GM23338 (cell line): ENCODE measurements at regions not wholly inside any gene's neighbourhood (a gene's known extent, or its start where the extent isn't known, plus 50 kb on each side); places are given as distances from the start of the nearest gene placed in this dataset.

ENCODE experiments used
- CREB1 ChIP-seq: fragments of 250-450 bp; sonication (Bioruptor Pico); IDR thresholded peaks from 2 replicates; pipeline ENCODE4 v1.5.0; 2020; ENCODE audit warnings: low read depth, mild to moderate bottlenecking, moderate library complexity
- EZH2 ChIP-seq: fragments of 200-600 bp; sonication (generic); IDR thresholded peaks from one replicate; pipeline ENCODE4 v1.8.0; 2017; ENCODE audit warnings: antibody characterized with exemption, mild to moderate bottlenecking, low read depth; ENCODE audit not compliant: unreplicated experiment
- EZH2phosphoT487 ChIP-seq: fragments of 200-600 bp; sonication (generic); IDR thresholded peaks from one replicate; pipeline ENCODE4 v1.8.1; 2018; ENCODE audit warnings: antibody characterized with exemption; ENCODE audit not compliant: unreplicated experiment
- JUNB ChIP-seq: IDR thresholded peaks from one replicate; pipeline ENCODE4 v1.6.1; 2016; ENCODE audit warnings: antibody characterized with exemption; ENCODE audit not compliant: unreplicated experiment
- NANOG ChIP-seq: IDR thresholded peaks from 2 replicates; pipeline ENCODE4 v1.6.1; 2016; ENCODE audit warnings: antibody characterized with exemption, borderline replicate concordance
- POLR2AphosphoS5 ChIP-seq: IDR thresholded peaks from 2 replicates; pipeline ENCODE4 v1.6.1; 2016; ENCODE audit warnings: antibody characterized with exemption, low read depth
- REST ChIP-seq: IDR thresholded peaks from one replicate; pipeline ENCODE4 v1.6.1; 2018; ENCODE audit warnings: antibody characterized with exemption; ENCODE audit not compliant: unreplicated experiment
- ZNF114 ChIP-seq: fragments of 250-450 bp; sonication (Bioruptor Pico); IDR thresholded peaks from 2 replicates; pipeline ENCODE4 v1.5.0; 2020; ENCODE audit warnings: mild to moderate bottlenecking, moderate library complexity
- ZNF462 ChIP-seq: fragments of 250-450 bp; sonication (Bioruptor Pico); IDR thresholded peaks from 2 replicates; pipeline ENCODE4 v1.5.0; 2020; ENCODE audit warnings: mild to moderate bottlenecking, moderate library complexity
- TF ChIP-seq, protein P1 (sequence below), 2 experiments: fragments of 200-600 bp in 1 of 2; sonication (generic) in 1 of 2; conservative IDR thresholded peaks; 2 replicates each; pipeline versions ENCODE4 v1.5.1 to v1.6.1; 2016 to 2017; ENCODE audit warnings: antibody characterized with exemption in 2 of 2, low read depth in 2 of 2, mild to moderate bottlenecking in 2 of 2, moderate library complexity in 1 of 2
- TF ChIP-seq, protein P2 (sequence below): IDR thresholded peaks from 2 replicates; pipeline ENCODE4 v1.6.1; 2016; ENCODE audit warnings: antibody characterized with exemption

- TF ChIP-seq, protein P1, sequence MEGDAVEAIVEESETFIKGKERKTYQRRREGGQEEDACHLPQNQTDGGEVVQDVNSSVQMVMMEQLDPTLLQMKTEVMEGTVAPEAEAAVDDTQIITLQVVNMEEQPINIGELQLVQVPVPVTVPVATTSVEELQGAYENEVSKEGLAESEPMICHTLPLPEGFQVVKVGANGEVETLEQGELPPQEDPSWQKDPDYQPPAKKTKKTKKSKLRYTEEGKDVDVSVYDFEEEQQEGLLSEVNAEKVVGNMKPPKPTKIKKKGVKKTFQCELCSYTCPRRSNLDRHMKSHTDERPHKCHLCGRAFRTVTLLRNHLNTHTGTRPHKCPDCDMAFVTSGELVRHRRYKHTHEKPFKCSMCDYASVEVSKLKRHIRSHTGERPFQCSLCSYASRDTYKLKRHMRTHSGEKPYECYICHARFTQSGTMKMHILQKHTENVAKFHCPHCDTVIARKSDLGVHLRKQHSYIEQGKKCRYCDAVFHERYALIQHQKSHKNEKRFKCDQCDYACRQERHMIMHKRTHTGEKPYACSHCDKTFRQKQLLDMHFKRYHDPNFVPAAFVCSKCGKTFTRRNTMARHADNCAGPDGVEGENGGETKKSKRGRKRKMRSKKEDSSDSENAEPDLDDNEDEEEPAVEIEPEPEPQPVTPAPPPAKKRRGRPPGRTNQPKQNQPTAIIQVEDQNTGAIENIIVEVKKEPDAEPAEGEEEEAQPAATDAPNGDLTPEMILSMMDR (conservative IDR thresholded peaks at IDR 0.05; ENCODE audit: low read depth in 2 of 2), result no peak
- TF ChIP-seq REST (no peak), POLR2AphosphoS5 (no peak), EZH2 (no peak), EZH2phosphoT487 (no peak), ZNF462 (no peak), ZNF114 (CRISPR knock-in tag) (no peak), CREB1 (CRISPR knock-in tag) (no peak), JUNB (no peak), NANOG (no peak)
- TF ChIP-seq, protein P2, sequence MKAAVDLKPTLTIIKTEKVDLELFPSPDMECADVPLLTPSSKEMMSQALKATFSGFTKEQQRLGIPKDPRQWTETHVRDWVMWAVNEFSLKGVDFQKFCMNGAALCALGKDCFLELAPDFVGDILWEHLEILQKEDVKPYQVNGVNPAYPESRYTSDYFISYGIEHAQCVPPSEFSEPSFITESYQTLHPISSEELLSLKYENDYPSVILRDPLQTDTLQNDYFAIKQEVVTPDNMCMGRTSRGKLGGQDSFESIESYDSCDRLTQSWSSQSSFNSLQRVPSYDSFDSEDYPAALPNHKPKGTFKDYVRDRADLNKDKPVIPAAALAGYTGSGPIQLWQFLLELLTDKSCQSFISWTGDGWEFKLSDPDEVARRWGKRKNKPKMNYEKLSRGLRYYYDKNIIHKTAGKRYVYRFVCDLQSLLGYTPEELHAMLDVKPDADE, result no peak
Observed at GRCh38 chr10:128480601-128481000, 354.4 kb upstream of the MKI67 start.
